Activated naive CD4-positive, alpha-beta T cell treated with anti-CD3 and anti-CD28 coated beads, Interleukin-2, amount 50 U/mL, for 72 hours (primary cell): ENCODE measurements at regions not wholly inside any gene's neighbourhood (a gene's known extent, or its start where the extent isn't known, plus 50 kb on each side); places are given as distances from the start of the nearest gene placed in this dataset.
"Not testable (repeated sequence)": the region's sequence is repeated elsewhere in the genome, so short reads cannot be mapped to it uniquely, and the experiment has no call there.

Experiments
- ATAC-seq, 2 donors: fragments of 150-1000 bp; cut with Tn5 transposase; 2 replicates each; pipeline ENCODE4 v1.10.0; 2021; ENCODE audit warnings: mild to moderate bottlenecking in 2 of 2, moderate library complexity in 2 of 2
- DNase-seq, 2 donors: peaks; one replicate each; pipeline ENCODE4 v3.0.0; 2021 to 2022; ENCODE audit warnings: low spot score in 2 of 2
- H3K27ac Mint-ChIP-seq, 2 donors: one replicate each; pipeline ENCODE4 v1.8.0; 2022; ENCODE audit warnings: mild to moderate bottlenecking in 2 of 2, mixed read lengths in 2 of 2
- H3K36me3 Mint-ChIP-seq, 2 donors: one replicate each; pipeline ENCODE4 v1.8.0; 2022; ENCODE audit warnings: mixed read lengths in 2 of 2
- H3K9me3 Mint-ChIP-seq, 2 donors: one replicate each; pipeline ENCODE4 v1.8.0; 2022; ENCODE audit warnings: mixed read lengths in 2 of 2

GRCh38 chr2:52054824-52055223, 1022.9 kb upstream of the NRXN1 start:
- H3K36me3 Mint-ChIP-seq = peaks cover 6% of the 10 kb centered on the region in 2 donors
- no peak overlapping the region for H3K27ac Mint-ChIP-seq
- ATAC-seq = no peak
- peaks cover 12 to 23% of the 10 kb centered on the region in 2 donors for H3K9me3 Mint-ChIP-seq
- no peak for DNase-seq

DNA sequence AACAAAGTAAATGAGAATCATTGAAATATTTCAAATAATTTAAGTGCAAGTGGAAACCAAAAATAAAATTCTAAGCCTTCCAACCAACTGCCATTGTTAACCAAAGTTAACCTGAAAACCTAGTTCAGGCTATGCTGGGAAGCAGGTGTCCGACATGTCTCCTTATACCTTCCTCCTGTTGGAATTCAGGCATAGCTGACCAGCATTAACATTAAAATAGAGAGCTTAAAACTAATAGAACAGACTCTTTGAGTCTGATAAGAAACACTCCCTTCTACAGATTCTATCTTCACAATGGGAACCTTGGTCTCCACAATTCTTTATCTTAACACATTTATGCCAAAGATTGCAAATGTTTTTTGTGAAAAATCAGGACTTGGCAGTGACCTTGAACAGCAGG, 1004.9 kb upstream of the NRXN1 start:
- Mint-ChIP-seq H3K27ac (no peak overlapping the region), H3K36me3 (no peaks in the 10 kb centered on the region), H3K9me3 (peaks cover 0 to 12% of the 10 kb centered on the region in 2 donors)
- DNase-seq (no peak), ATAC-seq (no peak)

GRCh38 chr2:52036024-52036423, 1004.1 kb upstream of the NRXN1 start:
- DNase-seq = no peak
- Mint-ChIP-seq H3K9me3 (peaks cover under 1 to 12% of the 10 kb centered on the region in 2 donors), H3K36me3 (no peaks in the 10 kb centered on the region), H3K27ac (no peak overlapping the region)
- ATAC-seq = no peak

DNA sequence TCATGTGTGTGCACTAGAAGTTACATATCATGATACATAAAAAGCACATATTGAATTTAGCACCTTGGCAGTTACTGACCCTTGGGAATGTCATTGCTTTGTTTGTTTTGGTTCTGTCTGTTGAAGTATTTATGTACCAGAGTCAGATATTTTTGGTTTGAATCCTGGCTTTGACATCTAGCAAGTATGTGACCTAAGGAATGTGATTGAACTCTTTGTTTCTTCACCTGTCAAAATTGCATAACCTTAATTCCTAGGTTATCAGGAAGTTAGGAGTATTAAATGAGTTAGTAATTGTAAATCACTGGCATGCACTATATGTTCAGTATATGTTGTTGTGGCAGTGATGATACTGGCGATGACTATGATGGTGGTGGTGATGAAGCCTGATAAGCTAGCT, 1003.5 kb upstream of the NRXN1 start:
- DNase-seq (no peak), ATAC-seq (no peak)
- H3K36me3 Mint-ChIP-seq = no peaks in the 10 kb centered on the region
- H3K27ac Mint-ChIP-seq = no peak overlapping the region
- H3K9me3 Mint-ChIP-seq = peaks cover 5 to 14% of the 10 kb centered on the region in 2 donors

DNA sequence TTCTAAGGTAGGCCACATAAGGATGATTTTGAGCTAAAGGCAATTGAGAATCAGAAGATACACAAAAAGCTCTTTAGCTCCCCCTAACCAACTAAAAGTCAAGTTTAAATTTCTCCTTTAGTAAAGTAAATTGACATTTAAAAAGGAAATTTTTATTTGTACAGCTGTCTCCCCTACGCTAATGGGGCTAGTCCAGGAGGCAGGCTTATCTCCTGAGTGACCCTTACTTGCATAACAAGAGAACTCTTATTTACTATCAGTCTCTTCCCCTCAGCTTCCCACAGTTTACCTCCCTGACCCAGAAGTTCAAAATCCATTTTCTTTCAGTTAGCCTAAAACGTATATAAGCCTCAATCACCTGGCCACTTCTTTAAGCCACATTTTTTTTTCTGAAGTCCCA, 1002.8 kb upstream of the NRXN1 start:
- no peak overlapping the region for H3K27ac Mint-ChIP-seq
- no peaks in the 10 kb centered on the region for H3K36me3 Mint-ChIP-seq
- DNase-seq = no peak
- H3K9me3 Mint-ChIP-seq = peaks cover 5 to 14% of the 10 kb centered on the region in 2 donors
- ATAC-seq = no peak

- no peak overlapping the region for H3K27ac Mint-ChIP-seq
- H3K9me3 Mint-ChIP-seq = peaks cover 44 to 56% of the 10 kb centered on the region in 2 donors
- no peak for DNase-seq
- peaks cover 0 to 5% of the 10 kb centered on the region in 2 donors for H3K36me3 Mint-ChIP-seq
- no peak for ATAC-seq
These were observed 990.1 kb upstream of the NRXN1 start for GRCh38 chr2:52022006-52022405.

DNA sequence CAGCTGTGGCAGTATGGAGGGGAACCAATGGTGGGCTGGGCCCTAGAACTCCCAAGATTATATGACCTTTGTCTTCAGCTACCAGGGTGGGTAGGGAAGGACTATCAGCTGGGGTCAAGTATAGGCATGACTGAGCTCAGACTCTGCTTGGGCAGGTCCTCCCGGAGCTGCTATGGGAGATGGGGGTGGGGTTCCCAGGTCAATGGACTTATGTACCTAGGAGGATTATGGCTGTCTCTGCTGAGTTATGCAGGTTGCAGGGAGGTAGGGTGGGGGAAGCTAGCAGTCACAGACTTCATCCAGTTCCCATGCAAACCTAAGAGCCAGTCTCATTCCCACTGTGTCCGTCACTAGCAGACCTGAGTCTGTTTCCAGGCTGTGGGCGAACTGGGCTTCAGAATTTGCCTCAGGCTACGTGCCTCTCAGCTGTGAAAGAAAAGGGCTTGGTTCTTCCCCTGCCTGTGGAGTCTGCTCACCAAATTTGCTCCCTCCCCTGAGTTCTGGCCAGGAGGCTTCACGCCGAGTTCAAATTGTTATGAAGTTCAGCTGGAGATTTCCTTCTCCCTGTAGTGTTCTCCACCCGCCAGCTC, 985.8 kb upstream of the NRXN1 start:
- Mint-ChIP-seq H3K9me3 (peaks cover 40 to 50% of the 10 kb centered on the region in 2 donors), H3K27ac (no peak overlapping the region), H3K36me3 (peaks cover 0 to 10% of the 10 kb centered on the region in 2 donors)
- DNase-seq (no peak), ATAC-seq (no peak)

DNA sequence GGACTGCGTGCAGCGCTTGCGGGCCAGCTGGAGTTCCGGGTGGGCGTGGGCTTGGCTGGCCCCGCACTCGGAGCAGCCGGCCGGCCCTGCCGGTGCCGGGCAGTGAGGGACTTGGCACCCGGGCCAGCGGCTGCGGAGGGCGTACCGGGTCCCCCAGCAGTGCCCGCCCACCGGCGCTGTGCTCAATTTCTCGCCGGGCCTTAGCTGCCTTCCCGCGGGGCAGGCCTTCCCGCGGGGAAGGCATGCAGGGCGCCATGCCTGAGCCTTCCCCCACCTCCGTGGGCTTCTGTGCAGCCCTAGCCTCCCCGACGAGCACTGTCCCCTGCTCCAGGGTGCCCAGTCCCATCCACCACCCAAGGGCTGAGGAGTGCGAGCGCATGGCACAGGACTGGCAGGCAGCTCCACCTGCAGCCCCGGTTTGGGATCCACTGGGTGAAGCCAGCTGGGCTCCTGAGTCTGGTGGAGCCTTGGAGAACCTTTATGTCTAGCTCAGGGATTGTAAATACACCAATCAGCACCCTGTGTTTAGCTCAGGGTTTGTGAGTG, 975.0 kb upstream of the NRXN1 start:
- H3K36me3 Mint-ChIP-seq, DNase-seq, H3K27ac Mint-ChIP-seq, ATAC-seq: not testable (repeated sequence)
- peaks cover 12 to 15% of the 10 kb centered on the region in 2 donors for H3K9me3 Mint-ChIP-seq

DNA sequence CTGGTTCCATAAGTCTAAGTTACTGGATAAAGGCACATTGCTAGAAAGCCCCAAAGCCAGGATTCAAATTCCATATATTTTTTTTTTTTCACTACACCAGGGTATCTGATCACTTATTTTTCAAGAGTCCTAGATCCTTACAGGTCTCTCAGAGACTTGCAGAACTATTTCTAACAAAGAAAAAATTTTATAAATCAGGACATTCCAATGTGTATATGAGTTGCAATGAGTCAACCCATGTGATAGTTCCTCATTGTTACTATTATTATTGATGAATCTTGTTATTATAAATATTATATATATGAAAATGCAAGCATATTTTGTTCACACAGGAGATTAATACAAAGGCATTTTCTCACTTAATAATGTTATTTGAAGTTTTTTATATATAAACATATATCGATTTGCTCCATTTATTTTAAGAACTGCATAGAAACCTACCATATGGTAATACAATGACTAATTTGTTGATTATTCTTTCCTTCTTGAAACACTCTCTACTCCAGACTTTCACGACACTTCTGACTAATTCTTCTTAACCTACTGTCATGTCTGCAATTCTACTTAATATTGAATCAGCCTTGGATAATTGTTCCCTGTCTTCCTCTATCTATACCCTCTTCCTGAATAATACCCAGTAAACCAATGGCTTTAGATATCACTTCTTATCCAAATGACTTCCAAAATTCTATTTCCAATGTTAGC, 968.4 kb upstream of the NRXN1 start:
- no peak for ATAC-seq
- DNase-seq = no peak
- Mint-ChIP-seq H3K36me3 (peaks cover 0 to 4% of the 10 kb centered on the region in 2 donors), H3K27ac (no peak overlapping the region), H3K9me3 (peaks cover 23 to 30% of the 10 kb centered on the region in 2 donors)

DNA sequence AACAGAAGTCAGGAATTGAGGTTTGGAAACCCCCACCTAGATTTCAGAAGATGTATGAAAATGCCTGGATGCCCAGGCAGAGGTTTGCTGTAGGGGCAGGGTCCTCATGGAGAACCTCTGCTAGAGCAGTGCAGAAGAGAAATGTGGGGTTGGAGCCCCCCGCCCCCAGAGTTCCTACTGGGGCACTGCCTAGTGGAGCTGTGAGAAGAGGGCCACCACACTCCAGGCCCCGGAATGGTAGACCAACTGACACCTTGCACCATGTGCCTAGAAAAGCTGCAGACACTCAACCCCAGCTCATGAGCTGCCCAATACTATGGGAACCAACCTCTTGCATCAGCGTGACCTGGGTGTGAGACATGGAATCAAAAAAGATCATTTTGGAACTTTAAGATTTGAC, 967.0 kb upstream of the NRXN1 start:
- Mint-ChIP-seq H3K9me3 (peaks cover 29 to 38% of the 10 kb centered on the region in 2 donors), H3K27ac (no peak overlapping the region), H3K36me3 (peaks cover 3 to 4% of the 10 kb centered on the region in 2 donors)
- ATAC-seq (no peak), DNase-seq (no peak)

GRCh38 chr2:51997571-51997970, 965.6 kb upstream of the NRXN1 start:
- Mint-ChIP-seq H3K27ac (no peak overlapping the region), H3K36me3 (peaks cover 4 to 7% of the 10 kb centered on the region in 2 donors), H3K9me3 (peaks cover 34 to 43% of the 10 kb centered on the region in 2 donors)
- ATAC-seq (no peak), DNase-seq (no peak)

- DNase-seq (no peak), ATAC-seq (no peak)
- Mint-ChIP-seq H3K27ac (no peak overlapping the region), H3K9me3 (peaks cover 29 to 32% of the 10 kb centered on the region in 2 donors), H3K36me3 (peaks cover 4 to 7% of the 10 kb centered on the region in 2 donors)
These were observed 963.4 kb upstream of the NRXN1 start for GRCh38 chr2:51995293-51995692.

DNA sequence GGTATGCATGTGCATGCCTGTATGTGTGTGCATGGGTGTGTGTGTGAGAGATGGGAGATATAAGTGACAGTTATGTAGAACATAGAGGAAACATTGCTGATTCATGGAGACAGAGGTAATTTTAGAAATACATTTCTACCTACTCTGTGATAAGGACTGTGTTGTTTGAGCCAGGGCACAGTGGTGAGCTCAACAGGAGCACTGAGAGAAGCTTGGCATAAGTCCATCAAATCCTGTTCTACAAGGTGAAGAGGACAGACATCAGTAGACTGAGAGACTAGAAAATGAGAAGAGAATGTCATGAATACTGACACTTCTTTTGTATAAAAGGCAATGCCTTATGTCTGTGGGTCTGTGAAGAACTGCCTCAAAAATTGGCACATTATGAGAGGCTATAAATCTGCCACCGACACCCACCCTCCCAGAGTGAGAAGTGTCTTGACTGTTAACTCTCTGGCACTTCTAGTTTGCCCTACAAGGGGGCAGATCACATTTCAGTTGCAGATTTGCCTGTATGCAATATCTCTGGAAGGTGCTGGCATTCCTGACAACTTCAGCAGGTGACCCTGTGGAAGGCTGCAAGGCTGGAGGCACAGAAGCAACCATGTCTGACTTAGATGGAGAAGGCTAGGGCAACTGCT, 962.3 kb upstream of the NRXN1 start:
- no peak for DNase-seq
- ATAC-seq = no peak
- no peak overlapping the region for H3K27ac Mint-ChIP-seq
- H3K36me3 Mint-ChIP-seq = peaks cover 4 to 7% of the 10 kb centered on the region in 2 donors
- H3K9me3 Mint-ChIP-seq = peaks cover 25 to 32% of the 10 kb centered on the region in 2 donors

- Mint-ChIP-seq H3K27ac (no peak overlapping the region), H3K36me3 (peaks cover 0 to 7% of the 10 kb centered on the region in 2 donors), H3K9me3 (peaks cover 17 to 20% of the 10 kb centered on the region in 2 donors)
- no peak for ATAC-seq
- no peak for DNase-seq
These were observed 958.8 kb upstream of the NRXN1 start for GRCh38 chr2:51990684-51991083.

DNA sequence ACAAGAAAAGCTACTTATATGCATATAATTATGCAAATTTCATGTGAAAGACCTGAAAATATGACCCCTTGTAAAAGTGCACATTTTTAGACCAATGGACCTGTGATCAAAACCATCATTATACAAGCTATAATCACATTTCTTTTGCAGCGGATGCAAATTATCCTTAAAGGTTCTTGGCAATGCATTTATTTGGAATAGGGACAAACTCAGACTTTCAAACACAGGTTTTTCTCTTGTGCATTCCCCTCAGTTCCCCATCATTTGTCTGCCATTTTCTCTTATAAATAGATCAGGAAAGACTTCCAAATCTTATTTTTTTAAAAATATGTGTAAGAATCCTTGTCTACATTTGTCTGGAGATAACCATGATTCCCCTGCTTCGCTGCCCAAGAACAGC, 954.2 kb upstream of the NRXN1 start:
- DNase-seq (no peak), ATAC-seq (no peak)
- Mint-ChIP-seq H3K36me3 (no peaks in the 10 kb centered on the region), H3K9me3 (peaks cover 7 to 19% of the 10 kb centered on the region in 2 donors), H3K27ac (no peak overlapping the region)

- no peaks in the 10 kb centered on the region for H3K36me3 Mint-ChIP-seq
- H3K27ac Mint-ChIP-seq = no peak overlapping the region
- no peak for DNase-seq
- ATAC-seq = no peak
- H3K9me3 Mint-ChIP-seq = peaks cover 0 to 25% of the 10 kb centered on the region in 2 donors
These were observed 949.9 kb upstream of the NRXN1 start for GRCh38 chr2:51981783-51982182.

GRCh38 chr2:51976623-51977022, 944.7 kb upstream of the NRXN1 start:
- no peak overlapping the region for H3K27ac Mint-ChIP-seq
- H3K36me3 Mint-ChIP-seq = no peaks in the 10 kb centered on the region
- no peak for DNase-seq
- ATAC-seq = no peak
- peaks cover 7 to 27% of the 10 kb centered on the region in 2 donors for H3K9me3 Mint-ChIP-seq
